NCI-H146 (cell line): ENCODE measurements at regions not wholly inside any gene's neighbourhood (a gene's known extent, or its start where the extent isn't known, plus 50 kb on each side); places are given as distances from the start of the nearest gene placed in this dataset.

Source experiments
- DNase-seq: peaks from one replicate; lab custom pipeline; 2025; lab: John Stamatoyannopoulos, UW

DNA sequence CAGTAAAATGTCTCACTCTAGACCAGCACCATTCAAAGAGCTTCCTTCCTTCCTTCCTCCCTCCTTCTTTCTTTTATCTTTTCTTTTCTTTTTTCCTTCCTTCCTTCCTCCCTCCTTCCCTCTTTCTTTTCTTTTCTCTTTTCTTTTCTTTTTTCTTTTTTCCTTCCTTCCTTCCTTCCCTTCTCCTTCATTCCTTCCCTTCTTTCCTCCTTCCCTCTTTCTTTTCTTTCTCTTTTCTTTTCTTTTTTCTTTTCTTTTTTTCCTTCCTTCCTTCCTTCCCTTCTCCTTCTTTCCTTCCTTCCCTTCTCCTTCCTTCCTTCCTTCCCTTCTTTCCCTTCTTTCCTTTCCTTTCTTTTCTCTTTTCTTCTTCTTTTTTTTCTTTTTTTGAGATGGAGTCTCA is 985.1 kb downstream of the DSC3 start:
- no peak for DNase-seq

- DNase-seq: no peak
These were observed 986.0 kb downstream of the DSC3 start for GRCh38 chr18:30056528-30056927.

- no peak for DNase-seq
These were observed 998.0 kb downstream of the DSC3 start for GRCh38 chr18:30044496-30044895.

DNA sequence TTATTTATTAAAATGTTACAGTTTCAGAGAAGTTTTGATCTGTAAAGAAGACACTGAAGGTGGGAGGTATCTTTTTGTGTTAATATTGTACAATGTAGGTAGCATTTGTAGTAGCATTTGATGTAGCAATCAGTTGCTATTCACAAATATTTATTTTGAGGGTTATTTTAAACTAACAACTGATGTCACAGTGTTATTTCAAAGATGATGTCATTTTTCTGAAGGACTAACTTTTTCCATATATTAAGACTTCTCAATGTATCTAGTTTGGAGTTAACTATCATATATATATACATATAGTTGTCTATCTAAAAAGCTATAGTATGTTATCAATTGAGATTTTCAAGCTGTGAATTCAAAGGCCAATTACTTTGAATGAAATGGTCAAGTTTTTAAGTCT is 1003.3 kb downstream of the DSC3 start:
- no peak for DNase-seq

GRCh38 chr18:30034818-30035217 is 1007.7 kb downstream of the DSC3 start:
- no peak for DNase-seq

DNA sequence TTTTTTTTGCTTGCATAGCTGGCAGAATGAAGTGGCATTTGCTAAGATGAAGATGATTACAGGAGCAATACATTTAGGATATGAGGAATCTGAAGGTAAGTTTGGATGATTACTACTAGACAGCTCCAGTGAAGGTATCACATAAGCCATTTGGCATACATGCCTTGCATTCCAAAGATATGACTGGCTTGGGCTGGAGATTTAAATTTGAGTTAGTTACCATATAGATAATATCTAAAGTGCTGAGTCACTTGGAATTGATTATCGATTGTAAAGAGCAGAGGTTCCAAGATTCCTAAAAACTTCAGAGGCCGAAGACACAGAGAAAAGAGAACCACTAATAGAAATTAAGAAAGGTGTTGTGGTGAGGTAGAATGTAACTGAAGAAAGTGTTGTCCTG is 1026.4 kb downstream of the DSC3 start:
- DNase-seq: no peak

DNA sequence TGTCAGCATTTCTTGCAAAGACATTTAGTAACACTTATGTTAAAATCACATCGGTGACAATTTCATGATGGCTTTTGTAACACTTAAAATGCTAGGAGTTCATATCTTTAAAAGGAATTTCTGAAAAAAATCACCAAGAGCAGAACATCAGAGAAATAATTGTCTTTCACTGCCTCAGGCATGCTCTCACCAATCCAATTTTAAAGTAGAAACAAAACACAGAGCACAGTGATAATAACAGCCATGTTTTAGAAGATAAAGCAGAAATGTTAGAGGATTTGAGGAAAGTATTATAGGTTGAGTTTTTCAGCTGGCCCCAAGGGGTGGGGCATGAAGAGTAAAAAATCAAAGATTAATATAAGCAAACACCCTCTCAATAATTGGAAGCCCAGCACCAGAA is 1037.6 kb downstream of the DSC3 start:
- DNase-seq: no peak

DNA sequence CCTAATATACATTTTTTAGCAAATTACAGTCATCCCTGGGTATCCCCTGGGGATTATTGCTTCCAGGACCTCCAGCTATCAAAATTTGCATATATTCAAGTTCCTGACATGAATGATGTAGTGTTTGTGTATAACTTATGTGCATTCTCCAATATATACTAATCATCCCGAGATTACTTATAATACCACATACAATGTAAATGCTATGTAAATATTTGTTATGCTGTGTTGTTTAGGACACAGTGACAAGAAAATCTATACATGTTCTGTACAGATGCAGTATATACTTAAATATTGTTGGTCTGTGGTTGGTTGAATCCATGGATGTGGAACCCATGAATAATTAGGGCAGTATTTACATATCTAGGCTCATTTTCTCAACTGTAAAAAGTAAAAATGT is 1060.3 kb downstream of the DSC3 start:
- no peak for DNase-seq

GRCh38 chr18:29979881-29980280 is 1062.7 kb downstream of the DSC3 start:
- DNase-seq: no peak

DNA sequence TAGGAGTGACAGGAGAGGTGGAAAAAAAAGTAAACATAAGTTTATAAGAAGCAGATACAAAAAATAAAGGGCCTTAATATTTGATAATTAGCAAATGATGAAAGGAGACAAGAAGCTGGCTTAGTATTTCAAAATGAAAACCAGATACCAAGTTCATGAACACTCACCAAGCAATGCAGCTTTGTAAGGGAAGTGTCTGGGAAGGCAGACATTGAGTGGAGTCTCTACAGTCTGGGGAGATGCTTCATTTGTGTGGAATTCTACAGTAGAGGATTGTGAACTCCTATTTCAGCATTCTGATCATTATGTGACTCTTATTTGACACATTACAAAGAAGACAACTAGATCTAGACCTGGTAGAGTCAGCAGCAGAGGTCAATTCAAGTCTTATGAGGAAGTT is 1072.7 kb downstream of the DSC3 start:
- DNase-seq: no peak

DNA sequence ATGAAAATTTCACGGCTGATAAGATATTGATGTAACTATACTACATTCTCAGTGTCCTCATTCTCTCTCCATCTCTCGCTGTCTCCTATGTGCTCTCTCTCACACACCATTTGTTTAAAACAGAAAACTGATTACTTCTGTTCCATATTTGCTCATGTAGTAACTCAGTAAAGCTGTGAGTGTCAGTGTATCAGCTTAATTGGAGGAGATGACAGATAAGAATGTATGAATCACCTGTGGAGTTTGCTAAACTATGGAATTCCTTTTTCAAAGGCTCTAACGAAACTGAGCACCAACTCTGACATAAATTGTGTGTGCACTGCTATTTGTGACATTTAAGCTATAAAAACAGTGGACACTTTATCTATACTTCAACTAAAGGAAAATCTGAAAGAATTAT is 1080.0 kb downstream of the DSC3 start:
- DNase-seq: no peak

- DNase-seq: no peak
These were observed 1082.0 kb downstream of the DSC3 start for GRCh38 chr18:29960539-29960938.

DNA sequence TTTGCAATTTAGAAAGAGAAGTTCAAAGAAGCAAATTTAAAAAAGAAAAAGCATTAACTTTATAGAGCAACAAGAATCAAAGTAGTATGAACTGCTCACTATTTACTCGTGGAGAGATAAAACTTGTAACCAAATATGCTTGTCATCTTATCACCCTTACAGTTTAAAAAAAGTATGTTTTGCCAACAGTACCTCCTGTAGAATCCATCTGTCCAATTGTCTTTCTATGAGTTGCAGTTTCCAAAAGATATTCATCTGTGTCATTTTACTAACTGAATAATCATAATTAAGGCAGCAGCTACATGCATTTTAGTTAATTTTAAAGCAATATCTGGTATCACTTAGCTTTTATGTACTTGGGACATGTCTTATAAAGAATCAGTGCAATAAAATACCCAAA is 1112.3 kb downstream of the DSC3 start:
- DNase-seq: no peak

DNA sequence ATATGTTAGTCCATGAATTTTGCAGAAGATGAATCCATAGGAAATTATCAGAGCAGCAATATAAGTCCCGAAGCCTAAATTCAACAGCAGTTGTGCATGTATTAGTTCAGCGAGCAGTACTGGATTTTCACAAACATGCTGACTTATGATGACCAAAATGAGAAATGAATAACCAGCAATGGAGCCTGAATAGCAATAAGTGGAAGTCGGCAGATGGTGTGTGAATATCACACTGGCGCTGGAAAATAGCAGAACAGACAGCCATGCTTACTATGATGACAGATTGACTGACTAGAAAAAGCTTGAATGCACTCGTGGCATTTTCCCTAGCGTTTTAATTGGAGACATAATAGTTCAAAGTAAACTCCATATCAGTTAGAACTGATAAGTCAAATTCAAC is 1114.5 kb downstream of the DSC3 start:
- no peak for DNase-seq

DNA sequence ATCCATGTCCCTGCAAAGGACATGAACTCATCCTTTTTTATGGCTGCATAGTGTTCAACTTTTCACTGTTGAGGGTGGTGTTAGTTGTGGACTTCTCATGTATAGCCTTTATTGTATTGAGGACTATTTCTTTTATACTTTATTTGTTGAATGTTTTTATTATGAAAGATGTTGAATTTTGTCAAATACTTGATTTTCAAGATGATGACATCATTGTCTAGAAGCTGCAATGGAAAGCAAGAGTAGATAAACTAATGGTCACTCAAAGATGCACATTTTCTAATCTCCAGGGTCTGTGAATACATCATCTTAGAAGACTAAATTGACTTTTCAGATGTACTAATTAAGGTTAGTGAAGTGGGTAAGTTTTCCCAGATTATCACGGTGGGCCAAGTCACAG is 1117.0 kb downstream of the DSC3 start:
- no peak for DNase-seq

GRCh38 chr18:29912351-29912750 is 1130.2 kb downstream of the DSC3 start:
- DNase-seq: no peak

GRCh38 chr18:29892960-29893558 is 1149.5 kb downstream of the DSC3 start:
- DNase-seq: no peak

DNA sequence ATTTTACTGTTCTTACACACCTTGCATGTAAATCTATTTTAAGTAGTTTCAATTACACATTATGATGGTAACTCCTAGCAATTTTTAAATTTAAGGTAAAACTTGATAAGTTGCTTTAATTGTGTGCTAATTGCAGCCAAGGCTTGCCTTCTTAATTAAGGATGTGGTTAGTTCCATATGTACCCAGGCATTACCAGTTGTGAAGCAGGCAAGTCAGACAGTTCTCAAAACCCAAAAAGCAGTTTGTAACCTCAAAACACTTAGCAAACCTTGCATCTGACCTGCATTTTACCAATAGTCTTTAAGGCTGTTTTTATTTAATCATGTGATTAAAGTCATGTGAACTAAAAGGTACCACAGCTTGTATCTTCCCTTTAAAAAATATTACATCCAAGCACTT is 1159.4 kb downstream of the DSC3 start:
- no peak for DNase-seq

- DNase-seq: no peak
These were observed 1159.9 kb downstream of the DSC3 start for GRCh38 chr18:29882620-29883019.

GRCh38 chr18:29879763-29880162 is 1162.8 kb downstream of the DSC3 start:
- DNase-seq: no peak

DNA sequence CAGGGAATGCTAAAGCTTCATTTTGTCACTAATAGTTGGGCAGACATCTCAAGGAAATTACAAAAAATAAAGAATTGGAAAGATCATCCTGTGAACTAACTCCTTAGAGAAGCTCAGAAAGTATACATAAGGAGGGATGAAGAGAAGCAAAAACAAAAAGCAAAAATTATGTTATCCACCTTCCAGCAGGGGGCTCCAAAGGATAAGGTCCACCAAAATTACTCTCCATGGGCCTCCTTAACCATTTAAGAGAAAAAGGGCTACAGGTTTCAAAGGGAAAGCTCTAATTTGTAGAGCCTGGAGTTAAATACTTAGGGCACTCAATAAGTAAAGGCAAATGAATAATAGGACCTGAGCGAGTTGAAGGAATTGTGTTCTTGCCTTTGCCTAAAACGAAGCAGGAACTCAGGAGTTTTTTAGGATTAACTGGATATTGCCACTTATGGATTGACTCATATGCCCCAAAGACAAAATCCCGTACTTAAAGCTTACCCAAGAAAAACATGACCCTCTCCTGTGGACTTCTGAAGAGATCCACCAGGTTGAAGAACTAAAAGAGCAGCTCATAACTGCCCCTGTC is 1167.9 kb downstream of the DSC3 start:
- peak; percentile 47 for DNase-seq

DNA sequence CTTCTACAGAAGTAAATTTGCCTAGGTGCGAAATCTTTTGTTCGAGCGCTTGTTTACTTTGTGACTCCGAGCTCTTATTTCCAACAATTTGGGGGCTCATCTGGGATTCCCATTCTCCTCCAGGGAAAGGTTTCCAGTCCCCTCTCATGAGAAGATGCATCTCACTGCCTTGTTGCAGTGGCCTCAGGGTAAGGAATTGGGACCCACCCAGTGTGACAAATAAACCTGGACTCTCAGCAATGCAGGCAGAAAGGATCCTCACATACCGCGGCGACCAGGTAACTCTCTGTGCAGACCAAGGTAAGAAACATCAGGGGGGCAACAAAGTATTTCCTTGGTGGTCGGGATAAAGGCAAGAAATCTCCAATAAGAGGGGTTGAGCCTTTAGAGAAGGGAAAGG is 1169.3 kb downstream of the DSC3 start:
- DNase-seq: no peak

- no peak for DNase-seq
These were observed 1171.3 kb downstream of the DSC3 start for GRCh38 chr18:29871246-29871645.

DNA sequence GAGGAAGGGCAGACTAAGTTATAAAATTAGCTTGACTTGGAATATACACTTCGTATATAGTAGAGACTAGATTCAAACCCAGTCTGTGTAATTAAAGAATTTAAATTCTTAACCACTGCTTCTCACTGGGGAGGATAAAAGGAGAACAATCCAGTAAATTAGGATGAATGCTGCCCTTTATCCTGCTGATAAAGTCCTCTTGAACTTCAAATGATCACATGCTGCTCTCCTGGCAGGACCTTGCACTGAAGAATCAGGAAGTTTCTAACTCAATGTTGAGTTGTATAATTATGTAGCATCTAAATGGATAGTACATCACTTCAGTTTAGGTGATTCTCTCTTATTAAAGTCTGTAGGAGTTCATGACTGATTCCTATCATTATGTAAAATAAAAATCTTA is 1179.7 kb downstream of the DSC3 start:
- DNase-seq: no peak
